ENCODE measurements at regions not wholly inside any gene's neighbourhood (a gene's known extent, or its start where the extent isn't known, plus 50 kb on each side); places are given as distances from the start of the nearest gene placed in this dataset.
A peak's percentile ranks its signal among the peaks of the same experiment; 100 is the strongest.

GRCh38 chr1:67608661-67609576, 76.1 kb upstream of the GADD45A start:
- TF ChIP-seq POLR2A (IDR thresholded peaks at IDR 0.05) (no peak), CTCF (IDR thresholded peaks at IDR 0.05) (no peak)
- DNase-seq: peak in 1 of 7 donors; percentile 58
- Histone ChIP-seq H3K9me3 (replicated peaks in 1 of 3) (no peaks in the 10 kb centered on the region), H3K27ac (no peak overlapping the region), H3K4me3 (no peak overlapping the region), H3K4me1 (replicated peaks in 1 of 2) (no peaks in the 10 kb centered on the region), H3K27me3 (no peaks in the 10 kb centered on the region), H3K36me3 (replicated peaks in 1 of 2) (no peaks in the 10 kb centered on the region)
- 81 to 89% (median 86%) methylated on average over 11 of the region's 11 CpGs for WGBS, 4 donors
- intact Hi-C loops (cut with DNase I): no loop called here

GRCh38 chr1:67609577-67610341, 75.2 kb upstream of the GADD45A start:
- Histone ChIP-seq H3K4me3 (no peak overlapping the region), H3K4me1 (replicated peaks in 1 of 2) (no peaks in the 10 kb centered on the region), H3K36me3 (replicated peaks in 1 of 2) (no peaks in the 10 kb centered on the region), H3K9me3 (replicated peaks in 1 of 3) (no peaks in the 10 kb centered on the region), H3K27ac (no peak overlapping the region), H3K27me3 (no peaks in the 10 kb centered on the region)
- no peak for DNase-seq
- TF ChIP-seq POLR2A (IDR thresholded peaks at IDR 0.05) (no peak), CTCF (IDR thresholded peaks at IDR 0.05) (no peak)
- WGBS, 4 donors: 88 to 95% (median 91%) methylated on average over 8 to 10 of the region's 10 CpGs
- intact Hi-C loops (cut with DNase I): no loop called here

GRCh38 chr1:67610450-67610849, 74.6 kb upstream of the GADD45A start:
- H3K4me3 ChIP-seq: no peak overlapping the region
- no peaks in the 10 kb centered on the region for H3K27me3 ChIP-seq
- DNase-seq: no peak
- H3K9me3 ChIP-seq (replicated peaks in 1 of 3): no peaks in the 10 kb centered on the region
- intact Hi-C loops (cut with DNase I): no loop called here
- TF ChIP-seq POLR2A (IDR thresholded peaks at IDR 0.05) (no peak), CTCF (IDR thresholded peaks at IDR 0.05) (no peak)
- H3K4me1 ChIP-seq (replicated peaks in 1 of 2): no peaks in the 10 kb centered on the region
- WGBS, 4 donors: 72 to 97% (median 88%) methylated on average over 5 of the region's 5 CpGs
- no peaks in the 10 kb centered on the region for H3K36me3 ChIP-seq (replicated peaks in 1 of 2)
- H3K27ac ChIP-seq: no peak overlapping the region

- 48 to 79% (median 70%) methylated on average over 3 of the region's 3 CpGs for WGBS, 4 donors
- no peak for DNase-seq
- Histone ChIP-seq H3K27ac (no peak overlapping the region), H3K36me3 (replicated peaks in 1 of 2) (no peaks in the 10 kb centered on the region), H3K4me1 (replicated peaks in 1 of 2) (no peaks in the 10 kb centered on the region), H3K27me3 (no peaks in the 10 kb centered on the region), H3K4me3 (no peak overlapping the region), H3K9me3 (replicated peaks in 1 of 3) (no peaks in the 10 kb centered on the region)
- TF ChIP-seq POLR2A (IDR thresholded peaks at IDR 0.05): no peak
- no peak for TF ChIP-seq CTCF (IDR thresholded peaks at IDR 0.05)
- intact Hi-C loops (cut with DNase I): no loop called here
These were observed 73.2 kb upstream of the GADD45A start for GRCh38 chr1:67611846-67612245.
